ENCODE measurements at regions not wholly inside any gene's neighbourhood (a gene's known extent, or its start where the extent isn't known, plus 50 kb on each side); places are given as distances from the start of the nearest gene placed in this dataset.

DNA sequence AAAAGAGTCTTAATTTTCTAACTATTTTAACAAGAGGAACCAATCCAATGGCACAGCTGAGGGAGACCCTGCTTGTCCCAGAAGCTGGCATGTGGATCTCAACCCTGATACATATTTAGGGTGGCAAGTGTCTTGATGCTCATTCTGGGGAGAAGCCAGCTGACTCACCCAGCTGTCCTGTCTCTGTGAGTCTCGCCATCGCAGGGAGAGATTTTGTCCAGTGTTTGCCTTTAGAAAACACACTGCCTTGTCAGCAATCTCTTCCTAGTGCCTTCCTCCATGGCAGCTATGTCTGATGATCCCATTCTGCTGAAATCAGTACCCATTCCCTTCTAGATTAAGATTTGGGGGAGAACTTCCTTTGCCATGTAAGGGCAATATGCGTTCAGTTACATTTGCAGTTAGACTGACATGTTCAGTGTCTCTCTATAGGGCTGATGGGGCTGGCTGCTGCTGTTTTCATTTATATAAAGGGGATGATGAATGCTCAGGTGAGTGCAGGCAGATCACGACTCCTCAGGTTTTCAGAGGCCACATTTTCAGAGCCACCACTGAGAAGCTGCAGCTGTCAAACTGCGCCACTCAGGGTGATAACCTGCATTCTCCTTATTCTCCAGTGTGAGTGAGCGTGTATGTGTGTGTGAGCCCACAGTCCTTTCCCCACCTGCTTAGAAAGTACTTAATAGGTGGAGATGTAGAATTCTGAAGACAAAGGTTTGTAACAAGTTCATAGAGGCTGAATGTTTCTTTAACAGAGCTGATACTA is 217.0 kb downstream of the GAS1 start:
- DNase-seq (ENCODE audit: low spot score), result no peak

DNA sequence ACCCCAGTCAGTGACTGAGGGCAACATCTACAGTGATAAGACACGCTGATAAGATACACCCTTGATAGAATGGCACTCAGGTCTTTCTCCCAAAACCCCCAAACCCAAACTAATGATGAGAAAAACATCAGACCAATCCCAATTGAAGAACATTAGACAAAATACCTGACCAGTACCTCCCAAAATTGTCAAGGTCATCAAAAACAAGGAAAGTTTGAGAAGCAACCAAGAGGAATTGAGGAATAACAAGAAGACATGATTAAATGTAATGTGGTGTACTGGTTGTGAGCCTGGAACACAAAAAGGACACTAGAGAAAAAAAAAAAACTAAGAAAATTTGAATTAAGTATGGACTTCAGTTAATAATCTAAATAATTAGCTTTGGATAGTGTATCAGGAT is 222.8 kb downstream of the GAS1 start:
- no peak for DNase-seq (ENCODE audit: low spot score)

DNA sequence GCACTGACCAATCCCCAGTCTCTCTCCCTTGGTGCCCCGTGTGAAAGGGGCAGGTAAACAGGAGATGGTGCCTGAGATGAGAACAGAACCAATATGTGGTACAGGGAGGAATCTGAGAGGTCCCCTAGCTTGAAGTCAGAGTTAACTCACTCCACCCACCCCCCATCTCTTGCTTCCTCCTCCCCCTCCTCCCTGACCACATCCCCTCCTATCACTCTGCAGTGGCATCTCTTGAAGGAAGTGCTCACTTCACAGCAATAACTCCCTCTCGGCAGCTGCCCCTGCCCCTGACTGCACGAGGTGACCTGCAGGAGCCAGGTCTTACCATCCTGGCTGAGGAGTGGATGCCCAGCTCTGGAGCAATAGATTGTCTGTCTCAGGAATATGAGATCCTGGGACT is 224.0 kb downstream of the GAS1 start:
- DNase-seq (ENCODE audit: low spot score), result no peak

DNA sequence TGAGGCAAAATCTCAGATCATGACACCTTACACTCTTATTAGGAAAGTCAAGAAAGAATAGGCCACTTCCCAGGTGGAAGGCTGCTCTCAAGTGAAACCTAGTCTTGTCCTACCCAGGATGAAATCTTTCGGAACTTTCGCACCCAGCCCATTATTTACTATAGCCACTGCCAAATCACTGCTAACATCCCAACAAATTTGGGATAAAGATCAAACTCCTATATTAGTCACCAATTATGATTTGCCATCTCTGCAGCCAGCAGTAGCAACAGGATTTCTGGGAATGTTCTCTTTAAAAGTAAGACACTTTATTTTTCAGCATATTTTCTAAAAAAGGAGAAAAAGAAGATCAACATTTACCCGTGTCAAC is 224.6 kb downstream of the GAS1 start:
- DNase-seq (ENCODE audit: low spot score), result no peak

DNA sequence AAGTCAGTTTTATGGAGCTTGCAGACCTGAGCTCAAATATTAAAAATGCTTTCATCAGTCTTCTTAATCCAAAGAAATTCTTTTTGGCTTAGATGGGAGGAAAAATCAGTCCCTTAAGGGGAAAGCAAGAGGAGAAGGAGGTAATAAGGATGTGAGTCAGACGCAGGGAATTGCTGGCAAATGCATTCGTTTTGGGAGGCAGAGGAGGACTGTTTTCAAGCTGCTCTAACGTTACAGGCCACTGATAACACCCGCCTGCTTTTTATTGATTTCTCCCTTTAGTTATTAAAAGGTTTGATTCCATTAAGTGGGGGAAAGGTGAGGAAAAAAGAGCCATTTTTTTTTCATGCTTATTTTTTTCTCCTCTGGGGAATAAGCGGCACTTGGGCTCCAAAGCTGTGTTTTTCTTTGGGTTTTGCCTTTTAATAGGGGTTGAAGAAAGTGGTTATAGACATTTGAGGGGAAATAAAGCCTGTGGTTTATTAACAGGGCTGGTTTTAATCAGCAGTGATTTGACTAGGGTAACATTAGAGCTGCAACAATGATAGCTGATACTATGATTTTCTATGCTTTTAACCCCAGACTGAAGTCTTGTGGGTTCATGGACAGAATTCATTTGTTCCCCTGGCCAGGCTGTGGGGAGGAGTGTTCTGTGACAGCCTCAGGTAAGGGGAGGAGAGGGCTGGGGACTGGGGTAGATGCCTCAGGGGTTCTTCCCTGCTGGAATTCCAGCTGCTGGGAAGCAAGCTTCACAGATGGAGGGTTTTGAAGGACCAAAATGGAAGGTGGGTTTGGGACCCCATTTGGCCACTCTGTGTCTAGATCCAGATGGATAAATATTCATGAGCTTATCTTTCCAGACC is 225.2 kb downstream of the GAS1 start:
- no peak for DNase-seq (ENCODE audit: low spot score)

DNA sequence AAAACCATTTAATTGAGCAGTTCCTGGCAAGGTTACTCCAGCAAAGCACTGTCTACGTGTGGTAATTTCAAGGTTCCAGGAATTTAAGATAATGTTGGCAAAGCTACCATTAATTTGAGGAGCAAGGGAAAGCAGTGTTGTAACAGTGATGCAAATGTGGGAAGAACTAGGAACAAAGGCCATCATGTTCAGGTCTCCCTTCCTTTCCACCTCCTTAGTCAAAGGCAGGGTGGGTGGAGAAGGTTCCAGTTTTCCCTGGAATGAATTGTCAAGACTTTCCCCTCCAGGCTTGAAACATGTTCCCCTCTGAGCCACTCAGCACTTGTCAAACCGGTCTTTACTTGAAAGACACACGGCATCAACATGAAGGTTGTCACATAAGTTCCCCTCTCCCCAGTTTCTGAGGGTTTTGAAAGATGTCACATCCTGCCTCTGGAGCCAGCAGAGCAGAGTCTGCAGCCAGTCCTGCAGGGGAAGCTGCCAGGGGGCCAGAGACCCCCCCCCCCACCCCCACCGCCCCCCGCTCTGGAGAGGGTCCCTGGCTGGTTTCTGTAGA is 226.0 kb downstream of the GAS1 start:
- DNase-seq (ENCODE audit: low spot score), result no peak

DNA sequence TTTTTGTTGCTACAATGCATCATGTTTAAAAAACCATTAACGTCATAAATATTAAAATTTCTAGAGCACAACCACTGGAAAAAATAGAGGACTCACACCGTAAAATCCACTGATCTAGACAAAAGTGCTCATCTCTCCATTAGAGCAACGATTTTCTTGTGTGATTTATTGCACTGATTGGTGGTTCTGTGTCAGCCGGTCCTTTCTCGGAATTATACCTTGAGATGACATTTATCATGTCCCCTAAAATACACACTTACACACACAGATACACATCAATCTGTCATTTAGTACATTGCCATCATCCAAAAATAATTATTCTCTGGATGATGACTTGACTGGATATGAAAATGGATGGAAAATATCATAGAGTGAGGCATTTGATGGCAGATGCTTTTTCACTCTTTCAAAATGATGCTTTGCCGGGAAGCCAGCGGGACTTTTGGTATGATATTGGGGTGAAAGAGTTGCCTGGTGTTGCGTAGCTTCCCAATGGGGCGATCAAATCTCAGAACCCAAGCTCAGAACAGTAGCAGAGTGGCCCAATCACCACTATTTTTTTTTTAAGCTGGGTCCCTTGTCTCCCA is 226.6 kb downstream of the GAS1 start:
- no peak for DNase-seq (ENCODE audit: low spot score)

DNA sequence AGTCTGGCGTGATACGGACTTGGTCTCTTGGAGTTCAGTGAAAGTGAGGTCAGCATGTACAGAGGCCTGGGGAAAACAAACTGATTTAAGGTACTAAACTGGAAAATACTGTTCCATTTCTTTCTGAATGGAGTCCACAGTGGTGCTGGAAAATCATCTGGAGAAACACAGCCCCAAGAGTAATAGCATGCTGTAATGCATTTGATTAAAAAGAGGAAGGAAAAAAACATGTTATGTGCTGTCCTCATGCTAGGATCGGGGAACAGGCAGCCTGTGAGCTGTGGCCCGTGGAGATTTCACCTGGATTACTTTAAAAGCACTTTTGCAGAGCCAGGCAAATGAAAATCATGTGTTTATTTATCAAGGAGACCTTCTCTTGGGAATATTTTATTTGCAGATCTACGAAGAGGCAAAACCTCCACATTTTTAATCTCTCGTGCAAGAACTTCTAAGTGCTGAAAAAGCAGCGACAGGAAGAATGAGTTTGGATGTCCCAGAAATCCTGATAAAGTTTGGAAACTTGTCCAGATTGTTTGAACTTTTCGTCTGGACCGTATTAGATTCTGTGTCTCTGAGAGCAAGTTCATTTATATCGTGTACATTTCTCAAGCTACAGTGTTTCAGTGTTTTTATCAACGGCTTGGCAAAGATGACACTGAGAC is 228.8 kb downstream of the GAS1 start:
- DNase-seq (ENCODE audit: low spot score), result no peak

DNA sequence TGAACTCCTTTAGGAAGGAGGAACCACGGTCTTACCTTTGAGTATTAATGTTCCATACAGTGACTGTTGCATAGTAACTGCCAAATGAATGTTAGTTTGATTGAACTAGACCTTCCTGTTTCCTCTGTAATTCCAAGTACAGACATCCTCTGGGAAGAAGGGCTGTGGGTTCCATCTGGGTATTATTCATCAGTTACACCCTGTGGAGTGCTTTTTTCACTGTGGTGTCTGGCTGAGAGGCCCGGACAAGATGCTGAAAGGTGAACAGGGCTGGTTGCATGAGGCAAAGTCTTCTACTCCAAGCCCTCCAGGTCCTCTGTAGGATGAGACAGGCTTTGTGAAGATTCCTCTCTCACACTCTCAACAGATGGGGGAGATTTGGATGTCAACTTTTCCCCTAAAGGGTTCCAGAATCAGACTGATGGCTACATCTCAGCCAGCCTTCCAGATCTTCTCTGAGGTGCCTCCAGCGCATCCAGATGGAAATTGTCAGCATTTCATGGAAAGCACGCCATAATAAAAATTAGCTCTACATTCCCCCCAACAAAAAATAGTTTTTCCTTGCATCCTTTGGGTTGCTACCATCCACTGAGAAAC is 230.9 kb downstream of the GAS1 start:
- DNase-seq (ENCODE audit: low spot score), result no peak

DNA sequence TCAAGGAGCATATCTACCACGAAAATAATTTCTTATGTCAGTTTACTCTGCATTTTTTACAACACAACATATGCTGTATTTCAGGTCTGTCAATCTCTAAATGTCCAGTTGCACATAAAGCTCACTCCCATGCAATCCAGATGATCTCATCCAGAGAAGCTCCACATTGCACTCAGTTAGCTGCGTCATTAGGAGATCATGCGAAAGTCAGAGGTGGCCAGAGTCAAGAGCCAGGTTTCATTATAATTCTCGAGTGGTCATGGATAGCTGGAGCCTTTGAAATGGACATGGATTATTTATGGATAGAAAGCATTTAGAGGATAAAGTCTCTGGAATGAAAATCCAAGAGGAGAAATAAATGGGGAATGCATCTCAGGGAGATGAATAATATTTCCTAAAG is 232.3 kb downstream of the GAS1 start:
- no peak for DNase-seq (ENCODE audit: low spot score)

DNA sequence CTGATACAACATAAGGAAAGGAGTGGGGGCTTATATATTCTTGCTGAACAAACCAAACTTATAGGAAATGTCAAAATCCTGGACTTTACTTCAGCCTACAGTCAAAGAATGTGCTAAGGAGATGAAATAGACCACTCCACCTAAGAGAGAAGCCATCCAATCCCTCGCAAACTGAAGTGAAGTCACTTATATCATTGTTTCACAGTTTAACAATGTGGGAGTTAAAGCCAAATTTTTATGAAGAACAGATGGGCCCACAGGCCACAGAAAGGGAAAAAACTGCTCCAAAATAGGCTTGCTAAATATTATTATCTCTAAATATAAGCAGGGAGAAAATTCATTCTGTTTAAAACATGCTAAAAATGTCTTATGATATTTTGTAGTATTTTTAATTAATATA is 233.3 kb downstream of the GAS1 start:
- DNase-seq (ENCODE audit: low spot score), result no peak

DNA sequence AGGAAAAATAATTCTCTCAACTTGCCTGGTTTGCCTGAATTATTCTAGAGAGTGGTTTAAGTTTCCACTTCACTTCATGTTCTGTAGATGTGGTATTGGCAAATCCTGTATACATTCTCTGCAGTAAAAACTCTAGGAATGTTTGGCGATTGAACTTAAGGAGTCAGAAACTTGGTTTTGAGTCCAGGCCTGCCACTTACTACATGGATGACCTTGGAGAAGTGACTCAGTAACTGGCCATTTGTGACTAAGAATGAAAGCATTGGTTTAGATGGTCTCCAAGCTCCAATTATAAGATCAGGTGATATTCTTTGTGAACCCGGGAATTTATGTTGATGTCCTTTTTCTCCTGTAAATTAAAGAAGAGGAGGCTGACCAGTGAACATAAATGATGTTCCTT is 233.8 kb downstream of the GAS1 start:
- DNase-seq (ENCODE audit: low spot score), result no peak

DNA sequence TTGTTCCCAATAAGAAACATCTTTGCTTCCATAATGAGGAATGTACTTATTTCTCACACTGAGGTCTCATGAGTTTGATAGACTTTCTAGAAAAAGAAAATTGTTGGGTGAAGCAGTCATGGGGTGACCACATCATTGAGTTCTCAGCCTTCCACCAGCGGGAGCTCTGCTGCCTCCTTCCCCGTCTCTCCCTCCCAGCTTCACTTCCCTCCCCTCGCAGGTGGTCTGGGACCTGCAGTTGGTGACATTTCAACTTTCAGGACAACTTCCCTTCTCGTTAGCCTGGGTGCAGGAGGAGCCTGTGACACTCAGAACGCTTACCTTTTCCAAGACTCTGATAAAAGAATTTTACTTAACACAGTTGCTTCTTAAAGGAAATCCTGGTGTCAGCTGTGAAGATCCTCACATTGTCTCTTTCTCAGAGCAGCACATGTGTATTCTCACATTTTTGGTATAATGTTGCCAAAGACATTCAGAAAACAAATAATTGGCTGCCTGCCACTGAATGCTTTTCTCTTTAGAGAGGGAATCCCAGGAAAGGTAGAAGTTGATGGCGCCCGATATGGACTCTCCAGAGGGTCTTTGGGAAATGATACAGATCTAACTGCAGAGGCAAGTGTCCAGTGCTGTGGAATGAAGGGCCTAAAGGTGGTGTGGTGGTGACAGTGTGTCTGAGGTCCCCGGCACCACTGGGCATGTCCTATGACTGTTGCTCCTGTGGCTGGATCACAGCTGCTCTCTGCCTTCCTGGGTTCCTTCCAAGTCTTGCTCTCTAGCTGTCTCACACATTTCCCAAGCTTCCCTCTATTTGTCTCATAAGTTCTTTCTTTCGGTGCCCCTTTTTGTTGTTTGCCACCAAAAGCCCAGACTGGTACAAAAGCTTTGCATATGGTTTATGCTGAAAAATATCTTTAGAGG is 238.1 kb downstream of the GAS1 start:
- DNase-seq (ENCODE audit: low spot score), result no peak

DNA sequence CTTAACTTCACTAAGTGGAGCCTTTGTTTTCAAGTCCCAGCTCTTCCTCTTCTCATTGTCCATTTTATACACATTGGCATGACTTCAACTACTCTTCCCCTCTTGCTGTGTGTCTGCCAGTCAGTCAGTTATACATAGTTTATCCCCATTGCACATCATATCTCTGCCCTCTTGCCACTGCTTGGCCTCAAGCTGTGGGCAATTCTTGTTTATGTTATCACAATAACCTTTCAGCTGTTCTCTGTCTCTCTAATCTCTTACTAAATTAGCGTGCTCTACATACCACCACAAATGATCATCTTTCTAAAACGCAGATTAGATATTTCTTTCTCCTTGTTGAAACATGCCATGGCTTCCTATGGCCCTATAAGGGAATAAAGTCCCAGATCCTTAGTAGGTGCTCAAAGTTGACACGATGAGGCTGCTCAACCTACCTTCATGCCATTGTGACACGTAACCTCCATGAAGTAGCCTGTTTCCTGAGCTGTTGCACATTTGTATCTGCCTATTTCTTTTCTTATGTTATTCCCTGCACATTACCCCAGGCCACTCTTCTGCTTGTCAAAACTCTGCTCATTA is 239.3 kb downstream of the GAS1 start:
- no peak for DNase-seq (ENCODE audit: low spot score)

DNA sequence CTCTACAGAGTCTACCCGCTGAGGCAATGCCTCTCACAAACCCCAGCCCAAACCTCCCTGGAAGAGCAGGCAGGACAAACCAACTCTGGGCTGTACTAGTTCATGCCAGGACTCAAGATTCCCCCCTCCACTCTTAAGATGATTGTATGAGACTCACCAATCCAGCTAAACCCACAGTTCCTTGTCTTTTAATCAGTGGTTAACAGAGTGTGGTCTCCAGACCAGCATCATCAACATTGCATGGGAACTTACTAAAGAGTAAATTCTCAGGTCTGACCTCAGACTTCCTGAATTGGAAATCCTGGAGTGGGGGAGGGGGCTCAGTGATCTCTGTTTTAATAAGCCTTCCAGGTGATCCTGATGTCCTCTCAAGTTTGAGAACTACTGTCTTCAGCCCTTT is 240.9 kb downstream of the GAS1 start:
- DNase-seq (ENCODE audit: low spot score), result no peak

DNA sequence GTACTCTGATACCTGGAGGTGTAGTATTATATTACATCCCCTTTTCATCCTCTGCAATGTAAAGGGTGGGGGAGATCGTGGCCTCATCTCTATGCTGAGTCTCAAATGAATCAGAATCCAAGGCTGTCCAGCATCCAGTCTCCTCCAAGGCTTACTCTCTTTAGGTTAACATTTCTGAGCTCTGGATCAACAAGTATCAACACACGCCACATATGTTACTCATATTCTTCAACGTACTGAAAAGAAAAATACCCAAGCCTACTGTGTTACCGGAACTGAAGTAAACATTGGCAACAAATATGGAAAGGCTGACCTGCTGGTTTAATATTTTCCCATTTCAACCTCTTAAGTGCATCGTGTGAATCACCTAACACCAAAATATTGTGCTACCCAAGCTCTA is 241.8 kb downstream of the GAS1 start:
- no peak for DNase-seq (ENCODE audit: low spot score)

DNA sequence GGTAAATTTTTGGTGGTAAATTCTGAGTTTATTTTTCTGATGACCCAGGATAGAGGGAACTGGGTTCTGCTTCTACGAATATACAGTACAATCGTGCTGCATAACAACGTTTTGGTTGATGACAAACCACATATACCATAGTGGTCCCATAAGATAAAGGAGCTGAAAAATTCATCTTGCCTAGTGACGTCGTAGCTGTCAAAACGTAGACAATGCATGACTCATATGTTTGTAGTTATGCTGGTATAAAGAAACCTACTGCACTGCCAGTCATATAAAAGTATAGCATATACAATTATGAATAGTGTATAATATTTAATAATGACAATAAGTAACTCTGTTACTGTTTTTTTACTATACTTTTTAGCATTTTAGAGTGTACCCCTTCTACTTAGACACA is 244.0 kb downstream of the GAS1 start:
- no peak for DNase-seq (ENCODE audit: low spot score)

DNA sequence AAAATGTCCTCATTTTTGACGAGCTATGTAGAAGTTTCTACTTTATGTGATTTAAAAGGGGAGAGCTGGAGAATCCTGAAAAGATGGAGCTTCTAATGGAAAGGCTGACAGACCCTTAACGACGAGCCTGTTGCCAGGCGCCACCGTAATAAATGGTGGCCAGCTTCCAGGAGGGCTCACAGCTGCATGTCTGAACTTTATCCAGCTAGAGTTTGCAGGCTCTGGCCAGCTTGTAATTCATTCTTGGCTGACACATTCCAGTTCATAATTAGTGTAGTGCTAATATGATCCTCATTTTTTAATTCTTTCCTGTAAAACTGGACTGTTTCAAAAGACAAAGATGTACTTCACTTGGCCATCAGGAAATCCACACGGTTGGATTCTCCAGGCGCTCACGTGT is 246.7 kb downstream of the GAS1 start:
- DNase-seq (ENCODE audit: low spot score), result no peak

DNA sequence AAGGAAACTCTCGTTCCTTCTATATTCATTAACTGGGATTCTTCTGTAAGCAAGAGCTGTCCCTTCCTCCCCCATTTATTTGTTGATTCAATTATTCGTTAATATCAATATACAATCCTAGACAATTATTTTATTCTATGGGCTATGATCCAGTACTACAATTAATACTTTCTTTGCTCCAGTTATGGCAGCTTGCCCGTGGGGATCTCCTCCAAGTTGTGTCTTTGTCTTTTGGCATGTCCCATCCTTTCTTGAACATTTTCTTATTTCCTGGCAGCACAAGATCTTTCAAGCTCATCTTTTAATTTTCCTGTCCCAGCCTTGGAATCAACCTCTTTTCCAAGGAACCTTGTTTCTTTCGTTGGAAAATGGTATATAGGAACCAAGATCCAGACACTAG is 249.3 kb downstream of the GAS1 start:
- no peak for DNase-seq (ENCODE audit: low spot score)

DNA sequence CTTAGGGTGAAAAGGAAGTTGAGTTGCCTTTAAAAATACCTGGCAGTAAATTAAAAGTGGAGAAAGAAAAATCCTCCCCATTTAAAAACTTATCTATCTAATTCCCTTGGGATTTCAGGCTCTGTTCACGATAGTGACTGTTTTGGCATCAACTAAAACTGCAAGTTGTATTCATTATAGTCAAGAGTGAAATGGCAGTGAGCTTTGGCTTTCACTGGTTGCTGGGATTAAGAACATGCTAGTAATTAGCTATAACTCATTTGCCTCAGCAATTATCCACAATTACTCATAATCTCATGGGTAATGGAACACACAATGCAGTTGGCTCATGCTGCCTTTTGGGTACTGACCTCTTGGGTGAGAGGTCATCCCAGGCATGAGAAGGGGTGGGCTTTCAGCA is 250.1 kb downstream of the GAS1 start:
- no peak for DNase-seq (ENCODE audit: low spot score)

Measured in ecto neural progenitor cell (in vitro differentiated cells).